HepG2 (cell line): ENCODE measurements at regions not wholly inside any gene's neighbourhood (a gene's known extent, or its start where the extent isn't known, plus 50 kb on each side); places are given as distances from the start of the nearest gene placed in this dataset.

Experiments used
- ATAC-seq: fragments of 200-7000 bp; cut with Tn5 transposase; 3 replicates; pipeline ENCODE4 v1.9.1; 2020; ENCODE audit warnings: mild to moderate bottlenecking, moderate library complexity
- BruUV-seq: library from RNA; stranded (reverse); fragments of 400-500 nt; replicated peaks from 2 replicates; lab custom pipeline; 2021; lab: Mats Ljungman, UMichigan
- CTCF ChIA-PET: fragments of 300-600 bp; formaldehyde crosslinking; extraction: SDS; loops from one replicate; lab custom pipeline; 2021; ENCODE audit warnings: low total read pairs, inconsistent platforms, low intra/inter-chr PET ratio; lab: Yijun Ruan, JAX
- POLR2A ChIA-PET: fragments of 350-600 bp; sonication (Branson Sonifier 250); formaldehyde crosslinking; loops from one replicate; lab custom pipeline; 2020; ENCODE audit warnings: antibody characterized with exemption, inconsistent platforms; lab: Yijun Ruan, JAX
- DNase-seq: peaks from one replicate; pipeline ENCODE4 v3.0.0-alpha.2; 2015; ENCODE audit warnings: low spot score
- FAIRE-seq: peaks from 3 replicates; lab custom pipeline; 2011; peaks lifted over from hg19 to GRCh38; lab: Jason Lieb, UNC
- H2AFZ ChIP-seq: one replicate; pipeline ENCODE4 v1.6.1; 2011; ENCODE audit warnings: low read length, inconsistent platforms
- H3K27ac ChIP-seq: fragments of 300-600 bp; 3 replicates; pipeline ENCODE4 v1.8.0; 2011; ENCODE audit warnings: mixed run types, mild to moderate bottlenecking, mixed read lengths, low read length, inconsistent platforms; ENCODE audit not compliant: insufficient read depth; ENCODE audit errors: extremely low read length
- H3K27me3 ChIP-seq, 2 experiments: fragments of 200-600 bp in 1 of 2; 2 replicates in 1 of 2; 3 replicates in 1 of 2; pipeline versions ENCODE4 v1.6.0 to v1.8.0; 2011; ENCODE audit warnings: low read length in 2 of 2, mild to moderate bottlenecking in 2 of 2, moderate library complexity in 2 of 2, inconsistent platforms in 1 of 2; ENCODE audit not compliant: insufficient read depth in 2 of 2, control insufficient read depth in 1 of 2
- H3K36me3 ChIP-seq, 2 experiments: fragments of 200-600 bp in 1 of 2; replicated peaks in 1 of 2; 2 replicates in 1 of 2; 3 replicates in 1 of 2; pipeline versions ENCODE4 v1.5.1 to v1.8.0; 2011; ENCODE audit warnings: low read length in 2 of 2, inconsistent platforms in 1 of 2; ENCODE audit not compliant: insufficient read depth in 2 of 2, control insufficient read depth in 1 of 2
- H3K4me1 ChIP-seq: 2 replicates; pipeline ENCODE4 v1.5.1; 2012; ENCODE audit warnings: low read length, inconsistent platforms; ENCODE audit not compliant: insufficient read depth
- H3K4me2 ChIP-seq: 2 replicates; pipeline ENCODE4 v1.6.0; 2011; ENCODE audit warnings: low read depth, low read length, inconsistent platforms
- H3K4me3 ChIP-seq, 3 experiments: fragments of 200-600 bp in 1 of 3; sonication (generic), shearing (Covaris generic) in 1 of 3; replicated peaks in 1 of 3; 2 replicates each; pipeline ENCODE4 v1.5.1; 2011 to 2016; ENCODE audit warnings: low read length in 3 of 3, inconsistent platforms in 2 of 3, low read depth in 2 of 3, mild to moderate bottlenecking in 2 of 3, control low read depth in 1 of 3, mixed read lengths in 1 of 3; ENCODE audit not compliant: insufficient read depth in 1 of 3
- H3K79me2 ChIP-seq: one replicate; pipeline ENCODE4 v1.6.1; 2011; ENCODE audit warnings: low read length, inconsistent platforms; ENCODE audit not compliant: insufficient read depth
- H3K9ac ChIP-seq: 2 replicates; pipeline ENCODE4 v1.6.0; 2011; ENCODE audit warnings: mild to moderate bottlenecking, low read depth, low read length, inconsistent platforms; ENCODE audit not compliant: insufficient read depth
- H3K9me3 ChIP-seq: 2 replicates; pipeline ENCODE4 v1.5.1; 2012; ENCODE audit warnings: mild to moderate bottlenecking, low read length
- H4K20me1 ChIP-seq: 2 replicates; pipeline ENCODE4 v1.6.0; 2011; ENCODE audit warnings: inconsistent platforms, mild to moderate bottlenecking, low read length, moderate library complexity; ENCODE audit not compliant: insufficient read depth
- ATF1 ChIP-seq: IDR thresholded peaks from 2 replicates; pipeline ENCODE4 v1.6.1; 2016; ENCODE audit warnings: mild to moderate bottlenecking, control low read depth
- ATF7-NPFF ChIP-seq: sonication (generic); formaldehyde crosslinking; IDR thresholded peaks from 2 replicates; pipeline ENCODE4 v1.8.1; 2023; ENCODE audit warnings: mild to moderate bottlenecking, low read depth, missing genetic modification reagents, moderate library complexity
- CREB1 ChIP-seq, 2 experiments: fragments of 450-650 bp in 1 of 2; IDR thresholded peaks; 2 replicates each; pipeline ENCODE4 v1.6.1; 2016 to 2017; ENCODE audit warnings: control low read depth in 1 of 2, mild to moderate bottlenecking in 1 of 2, missing compliant biosample characterization in 1 of 2, missing genetic modification characterization in 1 of 2
- DNMT1 ChIP-seq: sonication (generic); formaldehyde crosslinking; IDR thresholded peaks from 2 replicates; pipeline ENCODE4 v1.5.1; 2020; ENCODE audit warnings: mild to moderate bottlenecking, missing genetic modification reagents
- FOXC1 ChIP-seq: sonication (generic); formaldehyde crosslinking; IDR thresholded peaks from 2 replicates; pipeline ENCODE4 v1.8.0; 2022; ENCODE audit warnings: mild to moderate bottlenecking, missing genetic modification reagents, borderline replicate concordance
- FOXM1 ChIP-seq: sonication (generic); formaldehyde crosslinking; IDR thresholded peaks from 2 replicates; pipeline ENCODE4 v1.5.0; 2020; ENCODE audit warnings: missing genetic modification reagents
- HOXA7 ChIP-seq: sonication (generic); formaldehyde crosslinking; IDR thresholded peaks from 2 replicates; pipeline ENCODE4 v1.8.1; 2022; ENCODE audit warnings: mild to moderate bottlenecking, missing genetic modification reagents, moderate library complexity
- HOXD1 ChIP-seq: sonication (generic); formaldehyde crosslinking; IDR thresholded peaks from 2 replicates; pipeline ENCODE4 v1.5.0; 2020; ENCODE audit warnings: missing genetic modification reagents
- NR2F2 ChIP-seq: IDR thresholded peaks from 2 replicates; pipeline ENCODE4 v1.6.1; 2012; ENCODE audit warnings: low read depth, inconsistent platforms, borderline replicate concordance
- SMAD9 ChIP-seq: sonication (generic); formaldehyde crosslinking; IDR thresholded peaks from 2 replicates; pipeline ENCODE4 v1.5.1; 2020; ENCODE audit warnings: mild to moderate bottlenecking, missing genetic modification reagents
- SRSF9 ChIP-seq: fragments of 200-400 bp; formaldehyde crosslinking; IDR thresholded peaks from 2 replicates; pipeline ENCODE4 v1.6.1; 2018; ENCODE audit warnings: borderline replicate concordance, mild to moderate bottlenecking, low read depth, low read length; ENCODE audit not compliant: insufficient read depth, poor library complexity, severe bottlenecking
- ZNF234 ChIP-seq: sonication (generic); formaldehyde crosslinking; conservative IDR thresholded peaks from 2 replicates; pipeline ENCODE4 v1.5.1; 2020; ENCODE audit warnings: mild to moderate bottlenecking, missing genetic modification reagents
- ZNF543 ChIP-seq: sonication (generic); formaldehyde crosslinking; IDR thresholded peaks from 2 replicates; pipeline ENCODE4 v1.4.0; 2020; ENCODE audit warnings: mild to moderate bottlenecking, missing genetic modification reagents
- ZNF556 ChIP-seq: sonication (generic); formaldehyde crosslinking; IDR thresholded peaks from 2 replicates; pipeline ENCODE4 v1.4.0; 2020; ENCODE audit warnings: mild to moderate bottlenecking, missing genetic modification reagents, borderline replicate concordance
- ZNF746 ChIP-seq: sonication (generic); formaldehyde crosslinking; IDR thresholded peaks from 2 replicates; pipeline ENCODE4 v1.8.0; 2022; ENCODE audit warnings: mild to moderate bottlenecking, missing genetic modification reagents
- WGBS: methylation state at CpG from one replicate; pipeline ENCODE4 v1.1.6; 2017; ENCODE audit warnings: low lambda C conversion rate; 5-methylcytosine and 5-hydroxymethylcytosine counted together
- in situ Hi-C: cut with HindIII; loops from 2 replicates; pipeline ENCODE4 v1.10.0; 2017; ENCODE audit warnings: low pct_unique_long_range_greater_than_20kb; ENCODE audit not compliant: extremely low pct_ligation_motif_present
- intact Hi-C: fragments of 100-400 bp; cut with micrococcal nuclease; formaldehyde crosslinking; loops from one replicate; pipeline ENCODE4 v1.10.0; 2022; ENCODE audit not compliant: unreplicated experiment
- TF ChIP-seq, protein P1 (sequence below): fragments of 450-650 bp; IDR thresholded peaks from 2 replicates; pipeline ENCODE4 v1.6.1; 2017

DNA sequence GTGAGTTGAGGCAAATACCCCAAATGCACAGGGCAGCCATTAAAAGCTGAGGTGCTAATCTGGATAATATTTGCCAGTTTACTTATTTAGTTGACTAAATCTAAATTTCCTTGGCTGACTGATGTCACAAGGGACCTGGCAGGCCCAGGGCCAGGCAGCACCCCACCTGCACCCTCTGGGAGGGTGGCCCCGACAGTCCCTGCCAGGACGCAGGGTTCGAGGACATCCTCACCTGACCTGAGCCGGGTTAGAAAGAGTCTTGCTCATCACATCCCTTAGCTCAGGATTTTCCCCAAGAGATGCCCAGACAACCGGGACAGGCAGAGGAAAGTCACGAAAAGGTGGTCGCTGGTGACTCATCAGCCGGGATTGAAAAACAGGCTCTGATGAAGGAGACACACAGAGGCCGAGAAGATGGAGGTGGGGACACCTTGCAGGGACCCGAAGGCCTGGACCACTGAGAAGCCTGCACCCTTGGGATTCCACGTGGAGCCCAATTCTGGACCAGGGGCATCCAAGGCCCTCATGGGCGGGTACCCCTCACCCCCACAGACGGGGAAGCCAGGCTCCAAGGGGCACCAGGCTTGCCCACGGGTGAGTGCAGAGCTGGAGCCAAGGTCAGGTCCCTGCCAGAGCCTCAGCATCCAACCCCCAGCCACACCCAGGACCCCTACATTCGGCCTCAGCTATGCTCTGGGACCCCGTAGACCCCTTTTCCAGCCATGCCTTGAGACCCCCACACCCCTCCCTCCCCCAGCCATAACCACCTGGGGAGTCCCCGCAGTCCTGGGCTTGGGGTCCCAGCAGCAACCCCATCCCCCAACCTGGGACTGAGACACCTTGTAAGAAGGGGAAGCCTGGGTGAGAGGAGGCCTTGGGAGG lies 103.2 kb downstream of the SOX1 start:
- WGBS: 18% methylated on average over 13 of the region's 17 CpGs
- no peaks in the 10 kb centered on the region for H3K79me2 ChIP-seq

More for the DNA sequence above, 103.2 kb downstream of the SOX1 start:
- intact Hi-C loops (no loop called here), in situ Hi-C loops (no loop called here)
- no peak overlapping the region for H2AFZ ChIP-seq
- DNase-seq (no peak), ATAC-seq (no peak), FAIRE-seq (no peak)
- TF ChIP-seq FOXC1: no peak
- TF ChIP-seq HOXA7 (CRISPR knock-in tag): no peak
- TF ChIP-seq DNMT1 (CRISPR knock-in tag): no peak
- TF ChIP-seq SRSF9: no peak
- TF ChIP-seq ATF1: no peak
- TF ChIP-seq ZNF543: no peak
- TF ChIP-seq ATF7-NPFF (CRISPR knock-in tag): no peak
- no peak for TF ChIP-seq CREB1 (IDR thresholded peaks at IDR 0.05)
- no peak for TF ChIP-seq CREB1 (CRISPR knock-in tag; IDR thresholded peaks at IDR 0.05)
- TF ChIP-seq HOXD1 (CRISPR knock-in tag): no peak
- no peak for TF ChIP-seq NR2F2
- TF ChIP-seq ZNF234 (CRISPR knock-in tag): no peak
- TF ChIP-seq, protein P1, sequence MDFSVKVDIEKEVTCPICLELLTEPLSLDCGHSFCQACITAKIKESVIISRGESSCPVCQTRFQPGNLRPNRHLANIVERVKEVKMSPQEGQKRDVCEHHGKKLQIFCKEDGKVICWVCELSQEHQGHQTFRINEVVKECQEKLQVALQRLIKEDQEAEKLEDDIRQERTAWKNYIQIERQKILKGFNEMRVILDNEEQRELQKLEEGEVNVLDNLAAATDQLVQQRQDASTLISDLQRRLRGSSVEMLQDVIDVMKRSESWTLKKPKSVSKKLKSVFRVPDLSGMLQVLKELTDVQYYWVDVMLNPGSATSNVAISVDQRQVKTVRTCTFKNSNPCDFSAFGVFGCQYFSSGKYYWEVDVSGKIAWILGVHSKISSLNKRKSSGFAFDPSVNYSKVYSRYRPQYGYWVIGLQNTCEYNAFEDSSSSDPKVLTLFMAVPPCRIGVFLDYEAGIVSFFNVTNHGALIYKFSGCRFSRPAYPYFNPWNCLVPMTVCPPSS: no peak
- no peak for TF ChIP-seq ZNF556 (CRISPR knock-in tag)
- TF ChIP-seq FOXM1 (CRISPR knock-in tag): no peak
- no peak for TF ChIP-seq ZNF746
- no peak for TF ChIP-seq SMAD9 (CRISPR knock-in tag)
- ChIA-PET CTCF (no interaction called here), POLR2A (no interaction called here)
- no peak overlapping the region for H3K9ac ChIP-seq
- no peaks in the 10 kb centered on the region for H3K4me1 ChIP-seq
- H3K27ac ChIP-seq: no peak overlapping the region
- H3K27me3 ChIP-seq: peaks cover 5 to 54% of the 10 kb centered on the region in 2 experiments; a peak in 4 of 5 replicates
- no TSS peak for BruUV-seq
- 0 out of 2 replicates have a peak, but pooled peaks cover 5% of the 10 kb centered on the region for H3K9me3 ChIP-seq
- H3K36me3 ChIP-seq: no peaks in the 10 kb centered on the region
- no peaks in the 10 kb centered on the region for H4K20me1 ChIP-seq
- no peak overlapping the region for H3K4me3 ChIP-seq
- no peak overlapping the region for H3K4me2 ChIP-seq
